ENCODE measurements at regions not wholly inside any gene's neighbourhood (a gene's known extent, or its start where the extent isn't known, plus 50 kb on each side); places are given as distances from the start of the nearest gene placed in this dataset.

DNA sequence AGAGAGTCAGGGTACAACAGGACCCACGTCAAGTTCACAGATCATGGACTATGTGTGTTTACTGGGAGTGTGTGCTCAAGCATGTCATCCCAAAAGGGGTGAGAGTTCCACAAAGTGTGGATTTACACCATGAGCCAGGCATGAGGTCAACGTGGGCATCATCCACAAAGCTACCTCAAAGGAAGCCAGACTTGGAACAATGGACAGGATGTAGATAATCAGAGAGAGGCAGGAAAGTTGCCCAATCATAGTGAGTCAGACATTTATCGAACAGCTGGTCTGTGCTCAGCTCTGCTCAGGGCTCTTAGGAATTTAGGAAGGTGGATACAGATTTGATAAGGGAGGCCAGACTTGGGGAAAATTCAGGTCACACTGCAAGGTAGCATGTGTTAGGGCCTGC, 317.2 kb upstream of the CDYL start:
- H3K27ac ChIP-seq: no peak overlapping the region
- no peak for TF ChIP-seq CTCF (conservative IDR thresholded peaks at IDR 0.05)

DNA sequence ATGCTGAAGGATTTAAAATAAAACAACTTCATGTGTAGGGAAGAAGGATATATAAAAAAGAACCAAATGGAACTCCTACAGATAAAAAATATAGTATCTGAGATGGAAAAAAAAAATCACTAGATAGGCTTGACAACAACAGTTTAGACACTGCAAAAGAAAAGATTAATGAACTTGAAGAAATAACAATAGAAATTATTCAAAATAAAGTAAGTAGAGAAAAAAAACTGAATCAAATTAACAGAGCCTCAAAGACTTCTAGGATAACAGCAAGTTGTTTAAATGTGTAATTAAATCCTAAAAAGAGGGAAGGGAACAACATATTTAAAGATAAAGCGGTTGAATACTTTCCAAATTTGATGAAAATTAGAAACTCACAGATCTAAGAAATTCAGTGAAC, 316.3 kb upstream of the ECI2 start:
- TF ChIP-seq CTCF (conservative IDR thresholded peaks at IDR 0.05): no peak
- no peak overlapping the region for H3K27ac ChIP-seq

DNA sequence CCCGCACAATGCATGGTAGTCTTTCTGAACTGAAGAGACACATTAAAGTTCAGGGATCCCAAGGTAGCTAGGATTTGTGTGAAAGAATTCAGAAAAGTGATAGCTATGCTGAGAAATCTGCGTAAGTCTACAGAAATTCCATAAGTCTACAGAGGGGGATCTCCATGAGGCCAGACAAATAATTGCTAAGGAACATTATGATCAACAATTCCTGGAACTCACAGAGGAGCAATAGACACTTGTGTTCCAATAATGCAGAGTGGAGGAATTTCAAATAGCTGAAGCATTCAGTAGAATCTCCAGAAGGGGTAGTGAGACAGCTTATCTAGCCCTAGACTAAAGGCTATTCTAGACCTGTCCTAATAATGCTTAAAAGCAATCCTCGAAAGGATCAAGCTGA, 315.7 kb upstream of the ECI2 start:
- no peak for TF ChIP-seq CTCF (conservative IDR thresholded peaks at IDR 0.05)
- H3K27ac ChIP-seq: no peak overlapping the region

DNA sequence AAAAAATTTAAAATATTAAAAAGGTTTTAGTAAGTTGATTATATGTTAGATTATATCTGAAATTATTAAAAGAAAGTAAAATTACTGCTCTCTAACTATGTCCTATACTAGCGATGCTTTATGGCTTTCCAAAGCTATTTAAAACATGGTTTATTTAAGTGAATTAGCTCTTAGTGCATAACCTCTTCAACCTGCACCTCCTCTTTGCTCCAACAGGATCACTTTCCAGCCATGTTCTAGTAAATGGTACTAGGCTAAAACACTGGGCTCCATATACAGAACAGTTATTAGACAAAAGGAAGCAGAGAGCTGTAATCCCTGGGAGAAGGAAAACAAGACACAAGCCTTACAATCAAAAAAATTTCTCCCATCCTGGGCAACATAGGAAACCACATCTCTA, 314.9 kb upstream of the ECI2 start:
- H3K27ac ChIP-seq: no peak overlapping the region
- TF ChIP-seq CTCF (conservative IDR thresholded peaks at IDR 0.05): no peak

DNA sequence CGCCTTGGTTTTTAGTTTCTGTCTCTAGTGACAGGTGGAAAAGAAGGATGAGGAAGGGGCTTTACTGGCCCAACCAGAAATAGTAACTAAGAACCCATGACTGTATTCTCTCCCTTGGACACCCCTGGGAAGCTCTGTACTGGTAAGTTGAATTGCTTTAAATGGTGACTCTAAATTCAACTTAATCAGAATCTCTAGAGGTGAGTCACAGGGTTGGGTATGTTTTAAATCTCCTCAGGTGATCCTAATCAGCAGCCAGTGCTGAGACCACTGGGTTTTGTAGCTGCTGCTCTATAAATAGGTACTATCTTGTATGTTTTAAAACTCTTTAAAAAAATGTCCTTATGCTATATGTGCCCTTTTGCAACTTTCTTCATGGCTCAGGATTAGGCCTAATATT, 314.0 kb upstream of the ECI2 start:
- no peak overlapping the region for H3K27ac ChIP-seq

GRCh38 chr6:4448841-4449240, 313.5 kb upstream of the ECI2 start:
- H3K27ac ChIP-seq: no peak overlapping the region
- no peak for TF ChIP-seq CTCF (conservative IDR thresholded peaks at IDR 0.05)

More for the DNA sequence above, 314.0 kb upstream of the ECI2 start:
- TF ChIP-seq CTCF (conservative IDR thresholded peaks at IDR 0.05): no peak

- no peak overlapping the region for H3K27ac ChIP-seq
Observed at GRCh38 chr6:4447639-4448330, 312.4 kb upstream of the ECI2 start.

More at GRCh38 chr6:4447639-4448330, 312.4 kb upstream of the ECI2 start:
- no peak for TF ChIP-seq CTCF (conservative IDR thresholded peaks at IDR 0.05)

Measured in VCaP (cell line).